ENCODE measurements at regions not wholly inside any gene's neighbourhood (a gene's known extent, or its start where the extent isn't known, plus 50 kb on each side); places are given as distances from the start of the nearest gene placed in this dataset.

DNA sequence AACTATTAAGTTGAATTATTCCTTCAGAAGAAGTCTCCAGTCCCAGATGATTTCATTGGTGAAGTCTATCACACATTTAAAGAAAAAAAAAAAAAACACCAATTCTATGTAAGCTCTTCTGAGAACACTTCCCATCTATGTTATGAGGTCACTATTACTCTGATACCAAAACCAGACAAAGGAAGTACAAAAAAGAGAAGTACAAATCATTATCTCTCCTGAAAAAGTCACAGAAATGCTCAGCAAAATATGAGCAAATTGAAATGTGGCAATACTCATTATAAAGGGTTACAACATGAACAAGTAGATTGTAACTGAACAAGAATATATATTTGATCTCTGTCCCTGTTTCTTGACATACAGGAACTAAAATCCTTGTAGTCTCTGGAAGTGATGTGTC lies 280.4 kb downstream of the TLE1 start:
- DNase-seq (ENCODE audit: extremely low spot score), result no peak
- no peaks in the 10 kb centered on the region for H3K9me3 ChIP-seq
- H3K4me1 ChIP-seq, result no peaks in the 10 kb centered on the region
- TF ChIP-seq POLR2AphosphoS5 (IDR thresholded peaks at IDR 0.05) (no peak), POLR2A (IDR thresholded peaks at IDR 0.05; ENCODE audit: low read depth) (no peak), EP300 (IDR thresholded peaks at IDR 0.05) (no peak)
- TF ChIP-seq, protein P1, sequence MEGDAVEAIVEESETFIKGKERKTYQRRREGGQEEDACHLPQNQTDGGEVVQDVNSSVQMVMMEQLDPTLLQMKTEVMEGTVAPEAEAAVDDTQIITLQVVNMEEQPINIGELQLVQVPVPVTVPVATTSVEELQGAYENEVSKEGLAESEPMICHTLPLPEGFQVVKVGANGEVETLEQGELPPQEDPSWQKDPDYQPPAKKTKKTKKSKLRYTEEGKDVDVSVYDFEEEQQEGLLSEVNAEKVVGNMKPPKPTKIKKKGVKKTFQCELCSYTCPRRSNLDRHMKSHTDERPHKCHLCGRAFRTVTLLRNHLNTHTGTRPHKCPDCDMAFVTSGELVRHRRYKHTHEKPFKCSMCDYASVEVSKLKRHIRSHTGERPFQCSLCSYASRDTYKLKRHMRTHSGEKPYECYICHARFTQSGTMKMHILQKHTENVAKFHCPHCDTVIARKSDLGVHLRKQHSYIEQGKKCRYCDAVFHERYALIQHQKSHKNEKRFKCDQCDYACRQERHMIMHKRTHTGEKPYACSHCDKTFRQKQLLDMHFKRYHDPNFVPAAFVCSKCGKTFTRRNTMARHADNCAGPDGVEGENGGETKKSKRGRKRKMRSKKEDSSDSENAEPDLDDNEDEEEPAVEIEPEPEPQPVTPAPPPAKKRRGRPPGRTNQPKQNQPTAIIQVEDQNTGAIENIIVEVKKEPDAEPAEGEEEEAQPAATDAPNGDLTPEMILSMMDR (IDR thresholded peaks at IDR 0.05), result no peak
- no peak overlapping the region for H3K27ac ChIP-seq (replicated peaks in 1 of 4)
- no peak overlapping the region for H3K4me3 ChIP-seq
- H3K36me3 ChIP-seq, result no peaks in the 10 kb centered on the region
- no peaks in the 10 kb centered on the region for H3K27me3 ChIP-seq
- intact Hi-C loops (cut with DNase I), result no loop called here

DNA sequence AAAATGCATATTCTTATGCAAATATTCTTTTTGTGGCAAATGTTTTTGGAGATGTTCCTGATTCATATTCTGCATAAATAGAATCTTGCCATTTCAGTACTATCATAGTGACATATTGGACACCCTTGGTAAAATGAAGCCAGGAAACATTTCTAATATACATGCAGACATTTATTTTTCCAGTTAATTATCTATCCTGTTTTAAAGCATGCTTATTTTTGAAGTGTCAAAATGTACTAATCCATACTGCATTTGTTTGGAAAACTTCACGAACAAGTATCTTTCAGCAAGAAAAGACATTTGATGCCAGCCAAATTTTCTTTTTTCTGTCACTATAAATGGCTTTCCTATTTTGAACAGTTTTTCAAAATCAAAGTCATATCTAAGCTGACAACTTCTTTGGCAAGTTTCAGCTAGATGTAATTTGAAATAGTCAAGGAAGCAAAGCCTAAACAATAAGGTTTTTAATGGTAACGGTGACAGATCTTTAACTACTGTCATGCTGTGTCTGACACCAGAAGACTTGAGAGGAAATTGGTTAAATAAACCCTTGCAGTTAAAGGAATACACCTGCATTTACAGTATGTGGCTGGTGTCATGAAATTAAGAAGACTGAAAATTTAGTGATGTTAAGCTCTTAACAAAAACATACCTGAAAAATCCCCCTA lies 284.3 kb downstream of the TLE1 start:
- no peak overlapping the region for H3K27ac ChIP-seq (replicated peaks in 1 of 4)
- intact Hi-C loops (cut with DNase I), result no loop called here
- 44% methylated on average over 2 of the region's 2 CpGs for WGBS

DNA sequence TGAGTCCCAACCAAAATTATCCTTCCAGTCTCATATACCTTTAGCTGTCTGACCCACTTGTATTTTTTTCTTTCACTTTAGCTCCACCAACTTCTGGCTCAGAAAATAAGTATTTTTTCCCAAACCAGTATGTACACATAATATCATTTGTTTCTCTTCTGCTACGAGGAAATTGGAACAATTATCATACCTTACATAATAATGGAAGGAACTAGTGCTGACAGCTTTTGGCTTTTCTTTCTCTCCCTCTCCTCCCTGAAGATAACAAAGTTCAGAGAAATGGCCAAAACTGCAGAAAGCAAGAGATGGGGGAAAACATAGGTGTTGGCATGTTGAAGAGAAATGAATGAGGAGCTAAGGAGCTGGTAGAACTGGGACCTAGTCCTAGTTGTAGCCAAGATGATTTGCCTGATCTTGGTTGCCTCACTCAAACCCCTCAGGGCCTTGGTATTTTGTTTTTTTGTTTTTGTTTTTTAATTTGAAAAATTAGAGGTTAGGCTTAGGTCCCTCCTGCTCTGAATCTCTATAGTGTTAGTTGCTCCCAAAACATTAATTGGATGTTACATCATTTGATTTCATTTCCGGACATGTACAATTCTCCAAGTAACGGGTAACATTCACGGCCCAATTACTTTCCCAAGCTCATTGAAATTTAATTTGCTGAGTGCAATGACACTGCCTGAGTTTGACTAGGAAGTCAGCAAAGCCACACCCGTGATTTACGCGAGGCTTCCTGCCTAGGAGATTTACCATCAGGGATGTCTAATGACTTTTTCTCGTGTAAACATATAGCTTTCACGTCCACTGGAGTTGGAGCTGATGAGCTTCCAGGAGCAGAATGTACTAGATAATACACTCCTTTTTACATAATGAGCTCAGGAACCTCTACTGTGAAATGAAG lies 291.6 kb downstream of the TLE1 start:
- peaks cover 0 to 49% (median 42%) of the 10 kb centered on the region in 4 donors for H3K4me1 ChIP-seq
- H3K27me3 ChIP-seq, result no peaks in the 10 kb centered on the region
- 65% methylated on average over 9 of the region's 9 CpGs for WGBS
- no peak overlapping the region for H3K27ac ChIP-seq (replicated peaks in 1 of 4)
- no peaks in the 10 kb centered on the region for H3K9me3 ChIP-seq
- no peaks in the 10 kb centered on the region for H3K36me3 ChIP-seq
- TF ChIP-seq, protein P1 (IDR thresholded peaks at IDR 0.05), result no peak
- TF ChIP-seq EP300 (IDR thresholded peaks at IDR 0.05), result no peak
- H3K4me3 ChIP-seq, result no peak overlapping the region
- intact Hi-C loops (cut with DNase I), result loop anchor here (10.0 kb wide), 2 partner anchors 97 to 287 kb away; partner anchors contain the start of gene TLE1
- no peak for DNase-seq (ENCODE audit: extremely low spot score)

More for the DNA sequence above, 284.3 kb downstream of the TLE1 start:
- H3K4me1 ChIP-seq, result no peaks in the 10 kb centered on the region
- H3K4me3 ChIP-seq, result no peak overlapping the region
- H3K9me3 ChIP-seq, result no peaks in the 10 kb centered on the region
- DNase-seq (ENCODE audit: extremely low spot score), result no peak
- TF ChIP-seq POLR2A (IDR thresholded peaks at IDR 0.05; ENCODE audit: low read depth), result no peak
- no peak for TF ChIP-seq EP300 (IDR thresholded peaks at IDR 0.05)
- no peak for TF ChIP-seq POLR2AphosphoS5 (IDR thresholded peaks at IDR 0.05)
- TF ChIP-seq, protein P1 (IDR thresholded peaks at IDR 0.05), result no peak
- no peaks in the 10 kb centered on the region for H3K36me3 ChIP-seq
- H3K27me3 ChIP-seq, result no peaks in the 10 kb centered on the region

DNA sequence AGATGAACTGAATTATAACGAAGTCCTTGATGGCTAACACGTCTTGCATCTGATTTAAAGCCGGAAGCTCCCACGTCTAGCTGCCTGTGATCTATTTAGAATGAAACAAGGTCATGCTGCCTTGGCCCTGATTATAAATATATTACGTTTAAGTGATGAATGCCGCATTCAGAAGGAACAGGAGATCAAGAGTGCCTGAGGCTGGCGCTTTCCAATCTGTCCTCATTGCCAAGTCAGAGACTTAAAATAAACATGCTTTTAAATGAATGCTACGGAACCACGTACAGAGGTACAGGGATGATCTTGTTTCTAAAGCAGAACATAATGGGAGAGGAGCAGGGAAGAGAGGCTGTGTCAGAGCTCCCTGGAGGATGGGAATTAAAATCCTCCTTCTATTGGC lies 292.8 kb downstream of the TLE1 start:
- intact Hi-C loops (cut with DNase I), result loop anchor here (10.0 kb wide), 2 partner anchors 98 to 288 kb away; partner anchors contain the start of gene TLE1
- no peaks in the 10 kb centered on the region for H3K27me3 ChIP-seq
- TF ChIP-seq EP300 (IDR thresholded peaks at IDR 0.05), result no peak
- TF ChIP-seq, protein P1 (IDR thresholded peaks at IDR 0.05), result no peak
- no peak for TF ChIP-seq POLR2AphosphoS5 (IDR thresholded peaks at IDR 0.05)
- no peak for TF ChIP-seq POLR2A (IDR thresholded peaks at IDR 0.05; ENCODE audit: low read depth)

More for the DNA sequence above, 292.8 kb downstream of the TLE1 start:
- H3K9me3 ChIP-seq, result no peaks in the 10 kb centered on the region
- H3K4me1 ChIP-seq, result peaks cover 0 to 49% (median 42%) of the 10 kb centered on the region in 4 donors
- DNase-seq (ENCODE audit: extremely low spot score), result no peak
- peak overlapping the region in 1 of 4 donors; percentile 2 for H3K4me3 ChIP-seq
- H3K36me3 ChIP-seq, result no peaks in the 10 kb centered on the region
- 51% methylated on average over 9 of the region's 9 CpGs for WGBS
- peak overlapping the region in 3 of 4 donors; percentile 13 to 36 (median 18) for H3K27ac ChIP-seq (replicated peaks in 1 of 4)
